ENCODE measurements at regions not wholly inside any gene's neighbourhood (a gene's known extent, or its start where the extent isn't known, plus 50 kb on each side); places are given as distances from the start of the nearest gene placed in this dataset.

DNA sequence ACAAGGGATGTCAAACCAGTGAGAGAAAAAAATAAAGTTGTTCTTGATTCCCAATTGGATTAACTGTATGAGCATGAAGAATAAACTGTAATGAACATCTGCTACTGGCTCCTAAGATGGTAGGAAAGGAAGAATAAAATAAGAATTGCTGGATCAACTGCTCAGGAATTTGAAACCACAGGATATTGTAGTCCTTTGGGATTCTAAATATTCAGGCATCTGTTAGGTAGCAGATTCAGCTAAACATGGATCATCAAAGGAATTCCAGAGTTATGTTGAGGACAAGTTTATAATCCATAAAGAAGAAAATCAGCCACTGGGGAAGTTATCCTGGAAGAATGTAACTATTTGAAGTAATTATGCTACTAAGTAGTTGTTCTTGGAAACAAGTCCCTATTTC, 65.8 kb downstream of the ISL1 start:
- no peak overlapping the region for H3K4me3 ChIP-seq (ENCODE audit: low read length)
- no peaks in the 10 kb centered on the region for H3K27me3 ChIP-seq (ENCODE audit: control insufficient read depth, insufficient read depth, low read length)
- H3K9me3 ChIP-seq (replicated peaks; ENCODE audit: control insufficient read depth, low read depth, low read length) = no peaks in the 10 kb centered on the region
- DNase-seq = peak; percentile 28
- no peak overlapping the region for H3K27ac ChIP-seq (ENCODE audit: low read length)
- H3K36me3 ChIP-seq (ENCODE audit: control insufficient read depth, insufficient read depth, low read length) = no peaks in the 10 kb centered on the region
- no peaks in the 10 kb centered on the region for H3K4me1 ChIP-seq (ENCODE audit: control insufficient read depth, insufficient read depth, low read length)

GRCh38 chr5:51452562-51452961, 69.3 kb downstream of the ISL1 start:
- Histone ChIP-seq H3K4me3 (ENCODE audit: low read length) (no peak overlapping the region), H3K36me3 (ENCODE audit: control insufficient read depth, insufficient read depth, low read length) (no peaks in the 10 kb centered on the region), H3K27me3 (ENCODE audit: control insufficient read depth, insufficient read depth, low read length) (no peaks in the 10 kb centered on the region), H3K9me3 (replicated peaks; ENCODE audit: control insufficient read depth, low read depth, low read length) (no peaks in the 10 kb centered on the region), H3K27ac (ENCODE audit: low read length) (no peak overlapping the region), H3K4me1 (ENCODE audit: control insufficient read depth, insufficient read depth, low read length) (no peaks in the 10 kb centered on the region)
- DNase-seq = no peak
- 47% methylated on average over 2 of the region's 3 CpGs for WGBS (ENCODE audit: insufficient coverage)

DNA sequence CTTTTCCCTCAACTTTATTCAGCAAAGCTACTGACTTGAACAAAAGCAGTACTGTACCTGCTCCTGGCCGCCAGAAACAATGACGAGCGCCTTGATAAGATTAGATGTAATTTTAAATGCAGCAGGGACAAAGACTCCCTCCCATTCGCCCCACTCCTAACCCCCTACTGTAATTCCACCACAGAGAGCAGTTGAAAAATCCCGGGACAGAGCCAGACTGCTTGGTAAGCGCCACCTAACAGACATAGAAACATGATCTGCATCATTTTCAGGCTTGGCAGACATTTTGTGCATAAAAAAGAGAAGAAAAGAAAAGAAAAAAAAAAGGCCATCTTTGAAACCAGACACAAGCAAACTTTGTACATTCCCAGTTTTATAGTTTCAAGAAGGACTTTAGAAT, 81.9 kb downstream of the ISL1 start:
- WGBS (ENCODE audit: insufficient coverage) = no CpG with 5 or more reads among the region's 6 CpGs
- peak; percentile 24 for DNase-seq

DNA sequence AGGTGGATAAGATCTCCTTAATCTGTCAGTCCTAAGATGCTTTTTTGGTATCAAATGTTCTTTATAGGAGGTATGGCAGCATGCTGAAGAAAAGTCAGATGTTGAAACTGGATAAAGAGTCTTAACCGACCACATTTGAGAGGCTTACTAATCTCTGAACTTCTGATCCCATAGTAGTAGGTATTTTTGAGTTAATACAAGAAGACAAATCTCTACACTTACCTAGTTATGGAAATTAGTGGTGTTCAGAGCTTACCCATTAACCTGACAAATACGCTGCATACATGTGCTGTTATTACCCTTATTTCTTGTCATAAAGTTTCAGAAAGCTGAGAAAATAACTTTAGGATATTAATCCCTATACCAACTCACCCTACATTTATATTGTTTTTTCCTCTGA, 83.0 kb downstream of the ISL1 start:
- no peaks in the 10 kb centered on the region for H3K9me3 ChIP-seq (replicated peaks; ENCODE audit: control insufficient read depth, low read depth, low read length)
- no peaks in the 10 kb centered on the region for H3K27me3 ChIP-seq (ENCODE audit: control insufficient read depth, insufficient read depth, low read length)
- H3K4me1 ChIP-seq (ENCODE audit: control insufficient read depth, insufficient read depth, low read length) = no peaks in the 10 kb centered on the region
- no peak overlapping the region for H3K27ac ChIP-seq (ENCODE audit: low read length)
- WGBS (ENCODE audit: insufficient coverage) = no CpG with 5 or more reads among the region's 2 CpGs
- no peak overlapping the region for H3K4me3 ChIP-seq (ENCODE audit: low read length)
- H3K36me3 ChIP-seq (ENCODE audit: control insufficient read depth, insufficient read depth, low read length) = no peaks in the 10 kb centered on the region
- no peak for DNase-seq

More for the DNA sequence above, 81.9 kb downstream of the ISL1 start:
- H3K9me3 ChIP-seq (replicated peaks; ENCODE audit: control insufficient read depth, low read depth, low read length) = no peaks in the 10 kb centered on the region
- no peaks in the 10 kb centered on the region for H3K27me3 ChIP-seq (ENCODE audit: control insufficient read depth, insufficient read depth, low read length)
- H3K4me3 ChIP-seq (ENCODE audit: low read length) = no peak overlapping the region
- no peak overlapping the region for H3K27ac ChIP-seq (ENCODE audit: low read length)
- no peaks in the 10 kb centered on the region for H3K4me1 ChIP-seq (ENCODE audit: control insufficient read depth, insufficient read depth, low read length)
- no peaks in the 10 kb centered on the region for H3K36me3 ChIP-seq (ENCODE audit: control insufficient read depth, insufficient read depth, low read length)

DNA sequence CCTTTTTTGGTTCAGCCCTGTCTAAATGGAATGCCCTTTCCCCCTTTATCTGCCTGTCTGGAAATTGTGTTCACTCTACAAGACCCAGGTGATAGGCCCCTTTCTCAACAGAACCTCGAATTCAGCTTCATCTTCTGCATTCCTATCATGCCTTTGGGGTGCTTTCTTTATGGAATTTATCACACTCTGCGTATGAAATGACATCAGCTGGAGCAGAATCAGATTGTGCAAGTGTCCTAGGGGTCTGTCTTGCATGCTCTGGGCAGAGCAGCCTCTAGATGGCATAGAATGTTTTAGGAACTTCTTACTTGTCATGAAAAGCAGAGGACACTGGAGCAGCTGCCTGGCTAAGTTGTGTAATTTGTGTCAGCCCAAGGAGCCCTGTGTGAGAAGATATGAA, 84.9 kb downstream of the ISL1 start:
- H3K36me3 ChIP-seq (ENCODE audit: control insufficient read depth, insufficient read depth, low read length) = no peaks in the 10 kb centered on the region
- no peaks in the 10 kb centered on the region for H3K4me1 ChIP-seq (ENCODE audit: control insufficient read depth, insufficient read depth, low read length)
- no peaks in the 10 kb centered on the region for H3K9me3 ChIP-seq (replicated peaks; ENCODE audit: control insufficient read depth, low read depth, low read length)
- no CpG with 5 or more reads among the region's 2 CpGs for WGBS (ENCODE audit: insufficient coverage)
- H3K4me3 ChIP-seq (ENCODE audit: low read length) = no peak overlapping the region
- no peak for DNase-seq
- H3K27ac ChIP-seq (ENCODE audit: low read length) = no peak overlapping the region
- no peaks in the 10 kb centered on the region for H3K27me3 ChIP-seq (ENCODE audit: control insufficient read depth, insufficient read depth, low read length)

GRCh38 chr5:51471630-51472029, 88.4 kb downstream of the ISL1 start:
- WGBS (ENCODE audit: insufficient coverage) = no CpG with 5 or more reads among the region's 1 CpG
- Histone ChIP-seq H3K4me3 (ENCODE audit: low read length) (no peak overlapping the region), H3K9me3 (replicated peaks; ENCODE audit: control insufficient read depth, low read depth, low read length) (no peaks in the 10 kb centered on the region), H3K27ac (ENCODE audit: low read length) (no peak overlapping the region), H3K4me1 (ENCODE audit: control insufficient read depth, insufficient read depth, low read length) (no peaks in the 10 kb centered on the region), H3K36me3 (ENCODE audit: control insufficient read depth, insufficient read depth, low read length) (no peaks in the 10 kb centered on the region), H3K27me3 (ENCODE audit: control insufficient read depth, insufficient read depth, low read length) (no peaks in the 10 kb centered on the region)
- no peak for DNase-seq

- Histone ChIP-seq H3K9me3 (replicated peaks; ENCODE audit: control insufficient read depth, low read depth, low read length) (no peaks in the 10 kb centered on the region), H3K4me3 (ENCODE audit: low read length) (no peak overlapping the region), H3K27me3 (ENCODE audit: control insufficient read depth, insufficient read depth, low read length) (no peaks in the 10 kb centered on the region), H3K4me1 (ENCODE audit: control insufficient read depth, insufficient read depth, low read length) (no peaks in the 10 kb centered on the region), H3K36me3 (ENCODE audit: control insufficient read depth, insufficient read depth, low read length) (no peaks in the 10 kb centered on the region), H3K27ac (ENCODE audit: low read length) (no peak overlapping the region)
- DNase-seq = no peak
- no CpG with 5 or more reads among the region's 1 CpG for WGBS (ENCODE audit: insufficient coverage)
Measured at GRCh38 chr5:51472472-51472871, 89.2 kb downstream of the ISL1 start.

DNA sequence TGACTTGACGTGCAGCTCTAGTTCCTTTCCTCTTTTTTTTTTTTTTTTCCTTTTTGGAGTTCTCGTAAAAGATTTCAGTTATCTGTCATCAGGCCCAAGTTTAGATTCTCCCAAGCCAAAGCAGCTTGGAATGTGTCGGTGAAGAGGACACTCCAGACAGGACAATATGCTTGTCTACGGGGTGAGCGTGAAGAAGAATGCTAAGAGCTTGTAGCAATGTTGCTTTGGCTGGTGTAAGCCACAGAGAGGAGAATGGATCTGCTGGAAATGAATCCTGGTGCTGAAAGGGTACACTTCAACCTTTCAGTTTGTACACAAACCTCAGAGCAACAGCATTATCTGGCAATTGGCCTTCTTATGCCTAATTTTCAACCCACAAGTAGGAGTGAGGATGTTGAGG, 92.4 kb downstream of the ISL1 start:
- no peaks in the 10 kb centered on the region for H3K9me3 ChIP-seq (replicated peaks; ENCODE audit: control insufficient read depth, low read depth, low read length)
- H3K4me1 ChIP-seq (ENCODE audit: control insufficient read depth, insufficient read depth, low read length) = no peaks in the 10 kb centered on the region
- no peak overlapping the region for H3K4me3 ChIP-seq (ENCODE audit: low read length)
- H3K27ac ChIP-seq (ENCODE audit: low read length) = no peak overlapping the region
- no peaks in the 10 kb centered on the region for H3K36me3 ChIP-seq (ENCODE audit: control insufficient read depth, insufficient read depth, low read length)
- WGBS (ENCODE audit: insufficient coverage) = 81% methylated on average over 2 of the region's 5 CpGs
- no peak for DNase-seq
- no peaks in the 10 kb centered on the region for H3K27me3 ChIP-seq (ENCODE audit: control insufficient read depth, insufficient read depth, low read length)

DNA sequence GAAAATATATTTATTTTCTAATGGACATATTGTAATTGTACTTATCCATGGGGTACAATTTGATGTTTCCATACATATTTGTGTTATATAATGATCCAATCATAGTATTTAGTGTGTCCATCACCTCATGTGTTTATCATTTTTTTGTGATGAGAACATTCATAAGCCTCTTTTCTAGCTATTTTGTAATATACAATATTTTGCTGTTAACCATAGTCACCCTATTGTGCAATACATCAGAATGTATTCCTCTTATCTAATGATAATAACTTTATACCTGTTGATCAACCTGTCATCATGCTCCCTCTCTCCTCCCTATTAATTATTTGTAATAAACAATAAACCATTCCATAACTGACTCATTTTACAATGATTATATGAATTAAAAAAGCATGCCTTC, 93.2 kb downstream of the ISL1 start:
- no peaks in the 10 kb centered on the region for H3K36me3 ChIP-seq (ENCODE audit: control insufficient read depth, insufficient read depth, low read length)
- H3K9me3 ChIP-seq (replicated peaks; ENCODE audit: control insufficient read depth, low read depth, low read length) = no peaks in the 10 kb centered on the region
- H3K27me3 ChIP-seq (ENCODE audit: control insufficient read depth, insufficient read depth, low read length) = no peaks in the 10 kb centered on the region
- DNase-seq = no peak
- H3K4me1 ChIP-seq (ENCODE audit: control insufficient read depth, insufficient read depth, low read length) = no peaks in the 10 kb centered on the region
- no peak overlapping the region for H3K27ac ChIP-seq (ENCODE audit: low read length)
- no peak overlapping the region for H3K4me3 ChIP-seq (ENCODE audit: low read length)

DNA sequence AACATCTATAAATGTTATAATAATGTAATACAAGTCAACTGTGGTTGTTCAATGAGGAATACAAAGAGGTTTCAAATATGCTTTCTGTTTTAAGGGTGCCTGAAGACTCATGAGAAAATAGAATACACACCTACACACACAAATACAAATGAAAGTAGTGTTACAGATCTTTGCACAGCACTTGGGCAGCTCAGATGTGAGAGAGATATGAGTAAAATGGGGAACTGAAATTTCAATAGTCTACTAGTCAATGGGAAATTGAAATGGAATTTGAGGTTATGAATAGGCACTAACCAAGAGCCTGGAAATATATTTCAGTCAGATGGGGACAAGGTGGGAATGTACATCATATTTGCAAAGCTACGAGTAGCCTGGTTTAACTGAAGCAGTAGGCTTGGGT, 96.6 kb downstream of the ISL1 start:
- WGBS (ENCODE audit: insufficient coverage) = 69% methylated on average over 1 of the region's 1 CpG
- Histone ChIP-seq H3K9me3 (replicated peaks; ENCODE audit: control insufficient read depth, low read depth, low read length) (no peaks in the 10 kb centered on the region), H3K4me3 (ENCODE audit: low read length) (no peak overlapping the region), H3K27me3 (ENCODE audit: control insufficient read depth, insufficient read depth, low read length) (no peaks in the 10 kb centered on the region), H3K36me3 (ENCODE audit: control insufficient read depth, insufficient read depth, low read length) (no peaks in the 10 kb centered on the region), H3K27ac (ENCODE audit: low read length) (no peak overlapping the region), H3K4me1 (ENCODE audit: control insufficient read depth, insufficient read depth, low read length) (no peaks in the 10 kb centered on the region)
- DNase-seq = no peak

GRCh38 chr5:51484326-51484725, 101.1 kb downstream of the ISL1 start:
- Histone ChIP-seq H3K4me3 (ENCODE audit: low read length) (no peak overlapping the region), H3K36me3 (ENCODE audit: control insufficient read depth, insufficient read depth, low read length) (no peaks in the 10 kb centered on the region), H3K4me1 (ENCODE audit: control insufficient read depth, insufficient read depth, low read length) (no peaks in the 10 kb centered on the region), H3K27ac (ENCODE audit: low read length) (no peak overlapping the region), H3K9me3 (replicated peaks; ENCODE audit: control insufficient read depth, low read depth, low read length) (no peaks in the 10 kb centered on the region), H3K27me3 (ENCODE audit: control insufficient read depth, insufficient read depth, low read length) (no peaks in the 10 kb centered on the region)
- no peak for DNase-seq
